ENCODE measurements at regions not wholly inside any gene's neighbourhood (a gene's known extent, or its start where the extent isn't known, plus 50 kb on each side); places are given as distances from the start of the nearest gene placed in this dataset.

DNA sequence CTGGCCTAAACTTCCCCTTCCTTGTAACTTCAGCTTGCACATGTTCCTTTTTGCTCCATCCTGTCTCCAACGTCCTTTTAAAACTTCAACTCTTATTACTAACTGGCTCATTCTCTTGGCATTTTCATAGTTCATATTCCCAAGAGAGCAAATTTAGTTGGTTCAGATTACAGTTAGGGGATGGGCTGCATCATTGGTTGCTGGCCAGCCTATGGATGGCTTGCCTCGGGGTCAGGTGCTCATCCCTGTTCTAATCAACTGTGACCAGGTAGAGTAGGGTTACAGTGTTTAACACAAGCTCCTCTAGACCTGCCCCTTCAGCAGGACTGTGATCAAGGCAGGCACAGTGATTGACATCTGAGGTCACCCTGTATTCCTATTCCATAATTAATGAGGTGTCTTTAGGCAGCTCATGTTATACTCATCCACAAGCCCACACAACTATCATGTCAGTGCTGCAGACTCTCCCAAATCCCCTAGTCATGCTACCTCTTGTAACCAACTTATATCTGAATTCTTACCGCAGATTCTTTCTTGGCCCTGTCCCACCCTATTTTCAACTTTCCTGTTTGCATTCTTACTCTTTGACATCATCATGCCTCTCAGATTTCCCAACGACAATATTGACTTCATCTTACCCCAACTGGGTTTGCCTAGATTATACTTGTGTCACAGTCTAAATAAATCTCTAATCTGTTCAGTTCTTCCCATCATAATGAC lies 293.3 kb downstream of the MTX2 start:
- Histone ChIP-seq H3K36me3 (ENCODE audit: control insufficient read depth in 4 of 4, insufficient read depth in 3 of 4, low read depth in 1 of 4, low read length in 3 of 4) (no peaks in the 10 kb centered on the region), H3K9ac (ENCODE audit: low read depth in 1 of 2, low read length in 2 of 2) (no peak overlapping the region), H3K4me3 (ENCODE audit: low read depth in 1 of 3, low read length in 3 of 3) (no peak overlapping the region), H3K9me3 (ENCODE audit: control insufficient read depth in 4 of 4, low read length in 3 of 4) (no peaks in the 10 kb centered on the region), H3K27me3 (ENCODE audit: control insufficient read depth in 4 of 4, insufficient read depth in 4 of 4, low read length in 3 of 4) (peaks cover 0 to 4% (median 2%) of the 10 kb centered on the region in 4 donors), H3K27ac (ENCODE audit: low read depth in 1 of 2, low read length in 2 of 2) (no peak overlapping the region), H3K4me1 (ENCODE audit: control insufficient read depth in 4 of 4, insufficient read depth in 4 of 4, low read length in 3 of 4) (no peaks in the 10 kb centered on the region)
- no peak for DNase-seq (ENCODE audit: low spot score)
- TF ChIP-seq SP1 (IDR thresholded peaks at IDR 0.05) (no peak), HNF4A (conservative IDR thresholded peaks at IDR 0.05) (no peak), YY1 (IDR thresholded peaks at IDR 0.05) (no peak), RXRA (IDR thresholded peaks at IDR 0.05) (no peak), FOXA2 (IDR thresholded peaks at IDR 0.05) (no peak)
- TF ChIP-seq, protein P1, sequence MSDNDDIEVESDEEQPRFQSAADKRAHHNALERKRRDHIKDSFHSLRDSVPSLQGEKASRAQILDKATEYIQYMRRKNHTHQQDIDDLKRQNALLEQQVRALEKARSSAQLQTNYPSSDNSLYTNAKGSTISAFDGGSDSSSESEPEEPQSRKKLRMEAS (IDR thresholded peaks at IDR 0.05), result no peak
- TF ChIP-seq, protein P2, sequence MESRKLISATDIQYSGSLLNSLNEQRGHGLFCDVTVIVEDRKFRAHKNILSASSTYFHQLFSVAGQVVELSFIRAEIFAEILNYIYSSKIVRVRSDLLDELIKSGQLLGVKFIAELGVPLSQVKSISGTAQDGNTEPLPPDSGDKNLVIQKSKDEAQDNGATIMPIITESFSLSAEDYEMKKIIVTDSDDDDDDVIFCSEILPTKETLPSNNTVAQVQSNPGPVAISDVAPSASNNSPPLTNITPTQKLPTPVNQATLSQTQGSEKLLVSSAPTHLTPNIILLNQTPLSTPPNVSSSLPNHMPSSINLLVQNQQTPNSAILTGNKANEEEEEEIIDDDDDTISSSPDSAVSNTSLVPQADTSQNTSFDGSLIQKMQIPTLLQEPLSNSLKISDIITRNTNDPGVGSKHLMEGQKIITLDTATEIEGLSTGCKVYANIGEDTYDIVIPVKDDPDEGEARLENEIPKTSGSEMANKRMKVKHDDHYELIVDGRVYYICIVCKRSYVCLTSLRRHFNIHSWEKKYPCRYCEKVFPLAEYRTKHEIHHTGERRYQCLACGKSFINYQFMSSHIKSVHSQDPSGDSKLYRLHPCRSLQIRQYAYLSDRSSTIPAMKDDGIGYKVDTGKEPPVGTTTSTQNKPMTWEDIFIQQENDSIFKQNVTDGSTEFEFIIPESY (IDR thresholded peaks at IDR 0.05), result no peak
- WGBS, result 66% methylated on average over 4 of the region's 4 CpGs

- Histone ChIP-seq H3K9me3 (ENCODE audit: control insufficient read depth in 4 of 4, low read length in 3 of 4) (no peaks in the 10 kb centered on the region), H3K36me3 (ENCODE audit: control insufficient read depth in 4 of 4, insufficient read depth in 3 of 4, low read depth in 1 of 4, low read length in 3 of 4) (no peaks in the 10 kb centered on the region), H3K9ac (ENCODE audit: low read depth in 1 of 2, low read length in 2 of 2) (no peak overlapping the region), H3K27me3 (ENCODE audit: control insufficient read depth in 4 of 4, insufficient read depth in 4 of 4, low read length in 3 of 4) (peaks cover 0 to 4% (median 0%) of the 10 kb centered on the region in 4 donors), H3K4me3 (ENCODE audit: low read depth in 1 of 3, low read length in 3 of 3) (no peak overlapping the region), H3K4me1 (ENCODE audit: control insufficient read depth in 4 of 4, insufficient read depth in 4 of 4, low read length in 3 of 4) (no peaks in the 10 kb centered on the region), H3K27ac (ENCODE audit: low read depth in 1 of 2, low read length in 2 of 2) (no peak overlapping the region)
- TF ChIP-seq FOXA1 (IDR thresholded peaks at IDR 0.05), result no peak
- no peak for TF ChIP-seq RAD21 (IDR thresholded peaks at IDR 0.05)
- TF ChIP-seq, protein P1 (IDR thresholded peaks at IDR 0.05), result no peak
- no peak for DNase-seq (ENCODE audit: low spot score)
- 83% methylated on average over 18 of the region's 18 CpGs for WGBS
Observed at GRCh38 chr2:176565641-176566323, 296.5 kb downstream of the MTX2 start.

DNA sequence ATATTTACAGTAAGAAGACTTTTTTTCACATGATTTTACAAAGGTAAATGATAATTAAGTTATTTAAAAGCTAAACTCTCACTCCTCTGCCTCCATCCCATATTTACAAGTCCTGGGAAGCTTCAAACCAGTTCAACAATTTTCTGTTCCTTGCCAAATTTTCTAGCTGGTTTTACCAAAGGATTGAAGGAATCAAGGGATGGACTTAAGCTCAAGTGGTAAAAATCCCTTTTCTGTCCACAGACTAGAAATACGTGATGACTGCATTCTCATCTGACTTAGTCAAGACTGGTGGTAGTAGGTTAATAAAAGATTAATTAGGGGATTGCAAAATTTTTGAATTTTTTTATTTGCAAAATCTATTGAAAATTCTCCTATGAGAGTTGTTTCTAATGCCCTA lies 297.3 kb downstream of the MTX2 start:
- H3K27me3 ChIP-seq (ENCODE audit: control insufficient read depth in 4 of 4, insufficient read depth in 4 of 4, low read length in 3 of 4), result peaks cover 0 to 4% (median 0%) of the 10 kb centered on the region in 4 donors
- no peaks in the 10 kb centered on the region for H3K9me3 ChIP-seq (ENCODE audit: control insufficient read depth in 4 of 4, low read length in 3 of 4)
- no peak overlapping the region for H3K27ac ChIP-seq (ENCODE audit: low read depth in 1 of 2, low read length in 2 of 2)
- no peaks in the 10 kb centered on the region for H3K36me3 ChIP-seq (ENCODE audit: control insufficient read depth in 4 of 4, insufficient read depth in 3 of 4, low read depth in 1 of 4, low read length in 3 of 4)
- WGBS, result 95% methylated on average over 1 of the region's 1 CpG
- TF ChIP-seq TAF1 (conservative IDR thresholded peaks at IDR 0.05), result no peak
- no peak overlapping the region for H3K4me3 ChIP-seq (ENCODE audit: low read depth in 1 of 3, low read length in 3 of 3)
- no peaks in the 10 kb centered on the region for H3K4me1 ChIP-seq (ENCODE audit: control insufficient read depth in 4 of 4, insufficient read depth in 4 of 4, low read length in 3 of 4)
- no peak for DNase-seq (ENCODE audit: low spot score)
- H3K9ac ChIP-seq (ENCODE audit: low read depth in 1 of 2, low read length in 2 of 2), result no peak overlapping the region

DNA sequence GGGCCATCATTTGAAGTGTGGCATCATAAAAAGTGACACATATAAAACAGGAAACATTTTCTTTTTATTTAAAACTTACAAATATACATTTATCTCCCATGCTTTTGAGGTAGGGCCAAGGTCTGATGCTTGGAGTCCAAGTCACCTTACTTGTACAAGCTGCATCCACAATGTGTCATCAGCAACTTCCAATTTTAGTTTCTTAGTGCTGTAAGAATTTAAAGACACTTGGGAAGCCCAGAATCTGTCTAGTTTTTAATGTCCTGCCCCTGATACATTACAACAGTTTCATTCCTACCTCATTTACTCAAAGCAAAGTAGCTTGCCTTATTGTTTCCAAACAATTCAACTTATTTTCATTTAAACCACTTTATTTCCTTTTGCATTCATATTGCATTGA lies 297.7 kb downstream of the MTX2 start:
- Histone ChIP-seq H3K4me1 (ENCODE audit: control insufficient read depth in 4 of 4, insufficient read depth in 4 of 4, low read length in 3 of 4) (no peaks in the 10 kb centered on the region), H3K9ac (ENCODE audit: low read depth in 1 of 2, low read length in 2 of 2) (no peak overlapping the region), H3K9me3 (ENCODE audit: control insufficient read depth in 4 of 4, low read length in 3 of 4) (no peaks in the 10 kb centered on the region), H3K4me3 (ENCODE audit: low read depth in 1 of 3, low read length in 3 of 3) (no peak overlapping the region), H3K36me3 (ENCODE audit: control insufficient read depth in 4 of 4, insufficient read depth in 3 of 4, low read depth in 1 of 4, low read length in 3 of 4) (no peaks in the 10 kb centered on the region), H3K27me3 (ENCODE audit: control insufficient read depth in 4 of 4, insufficient read depth in 4 of 4, low read length in 3 of 4) (peaks cover 0 to 4% (median 0%) of the 10 kb centered on the region in 4 donors), H3K27ac (ENCODE audit: low read depth in 1 of 2, low read length in 2 of 2) (no peak overlapping the region)
- no peak for DNase-seq (ENCODE audit: low spot score)
- TF ChIP-seq JUND (IDR thresholded peaks at IDR 0.05), result no peak
- no peak for TF ChIP-seq EGR1 (IDR thresholded peaks at IDR 0.05; ENCODE audit: low read depth in 2 of 2)
- TF ChIP-seq CTCF (IDR thresholded peaks at IDR 0.05; ENCODE audit: low read depth, low read length, missing input control), result no peak
- no peak for TF ChIP-seq TAF1 (conservative IDR thresholded peaks at IDR 0.05)
- no peak for TF ChIP-seq ATF3 (IDR thresholded peaks at IDR 0.05)
- TF ChIP-seq GABPA (IDR thresholded peaks at IDR 0.05 in 1 of 2, conservative IDR thresholded peaks at IDR 0.05 in 1 of 2), result no peak
- TF ChIP-seq HNF4A (conservative IDR thresholded peaks at IDR 0.05), result no peak
- TF ChIP-seq RXRA (IDR thresholded peaks at IDR 0.05), result no peak
- TF ChIP-seq NR2F2 (IDR thresholded peaks at IDR 0.05), result no peak
- TF ChIP-seq HNF4G (IDR thresholded peaks at IDR 0.05), result no peak
- TF ChIP-seq FOXA1 (IDR thresholded peaks at IDR 0.05), result no peak
